Pons (tissue), 1 donor: ENCODE measurements at regions not wholly inside any gene's neighbourhood (a gene's known extent, or its start where the extent isn't known, plus 50 kb on each side); places are given as distances from the start of the nearest gene placed in this dataset.
A peak's percentile ranks its signal among the peaks of the same experiment; 100 is the strongest.

Source experiments
- DNase-seq: peaks from one replicate; pipeline ENCODE4 v3.0.0-alpha.2; 2016; ENCODE audit warnings: low spot score

DNA sequence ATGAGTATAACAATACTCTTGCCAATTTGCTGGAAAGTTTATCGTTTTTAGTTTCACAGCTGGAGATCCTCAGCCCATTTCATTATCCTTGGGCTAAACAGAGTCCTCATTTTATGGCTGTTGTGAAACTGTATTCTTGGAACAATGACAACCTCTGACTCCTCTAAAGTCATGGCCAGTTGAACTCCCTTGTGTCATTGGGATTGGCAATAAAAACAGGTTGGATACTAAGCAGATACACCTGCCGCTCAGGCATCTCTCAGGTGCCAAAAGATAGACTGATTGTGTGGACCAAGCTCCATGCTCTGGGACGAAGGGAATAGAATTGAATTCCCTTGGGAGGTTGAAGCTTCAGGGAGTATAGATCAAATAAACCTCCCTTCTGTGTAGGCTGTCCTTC lies 182.2 kb downstream of the WDR11 start:
- DNase-seq: peak; percentile 19

GRCh38 chr10:121036431-121036830 lies 185.3 kb downstream of the WDR11 start:
- peak; percentile 53 for DNase-seq

DNA sequence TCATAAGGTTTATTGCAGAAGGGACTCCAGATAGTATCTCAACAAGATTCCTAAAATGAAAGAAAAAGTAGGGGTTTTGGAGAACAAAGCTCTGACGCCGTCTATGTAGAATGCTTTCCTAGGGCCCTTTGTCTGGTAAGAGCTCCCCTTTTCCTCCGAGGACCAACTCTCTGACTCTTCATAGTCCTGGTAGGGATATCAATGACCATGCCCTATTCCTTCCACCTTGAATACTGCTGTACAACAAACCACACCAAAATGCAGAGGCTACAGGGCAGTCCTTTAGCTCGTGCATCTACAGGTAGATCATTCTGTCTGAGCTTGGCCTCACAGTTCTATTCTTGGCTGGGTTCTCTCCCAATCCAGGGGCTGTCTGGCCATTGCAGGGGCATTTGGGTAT lies 190.3 kb downstream of the WDR11 start:
- DNase-seq: no peak

DNA sequence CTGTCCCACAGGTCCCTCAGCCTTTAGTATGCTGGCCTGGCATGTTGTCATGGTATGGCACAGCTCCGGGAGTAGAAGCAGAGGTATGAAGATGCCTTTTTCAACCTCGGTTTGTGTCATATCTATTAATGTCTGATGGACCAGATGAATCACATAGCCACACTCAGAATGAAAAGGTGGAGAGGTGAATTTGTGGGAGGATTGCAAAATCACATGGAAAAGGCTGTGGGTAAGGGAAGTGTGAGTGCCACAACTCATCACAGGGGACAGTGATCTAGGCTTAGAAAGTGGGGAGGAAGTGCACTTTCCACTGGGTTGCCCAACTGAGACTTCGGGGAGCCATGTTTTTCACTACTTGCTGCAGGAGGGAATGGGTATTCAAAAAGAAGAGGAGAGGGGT lies 190.7 kb downstream of the WDR11 start:
- no peak for DNase-seq

- no peak for DNase-seq
Measured at GRCh38 chr10:121042342-121042741, 191.2 kb downstream of the WDR11 start.

GRCh38 chr10:121043124-121043849 lies 192.1 kb downstream of the WDR11 start:
- DNase-seq: peak; percentile 75

DNA sequence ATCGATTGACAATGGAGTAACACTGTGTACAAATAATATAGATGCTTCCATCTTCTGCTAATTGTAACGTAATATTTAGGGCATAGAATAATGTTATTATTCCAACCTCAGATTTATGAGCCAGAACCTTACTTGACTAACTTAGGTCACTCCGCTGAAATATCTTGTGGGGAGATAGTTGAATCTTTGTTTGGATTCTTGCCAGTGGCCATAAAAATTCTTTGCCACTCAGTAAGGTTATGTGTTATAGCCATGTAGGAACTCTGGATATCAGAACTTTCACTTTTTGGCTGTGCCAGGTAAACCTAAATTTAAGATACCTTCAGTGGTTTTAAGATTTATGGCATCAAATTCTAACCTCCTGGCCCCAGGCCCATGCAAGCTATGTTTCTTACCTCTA lies 197.6 kb downstream of the WDR11 start:
- no peak for DNase-seq

DNA sequence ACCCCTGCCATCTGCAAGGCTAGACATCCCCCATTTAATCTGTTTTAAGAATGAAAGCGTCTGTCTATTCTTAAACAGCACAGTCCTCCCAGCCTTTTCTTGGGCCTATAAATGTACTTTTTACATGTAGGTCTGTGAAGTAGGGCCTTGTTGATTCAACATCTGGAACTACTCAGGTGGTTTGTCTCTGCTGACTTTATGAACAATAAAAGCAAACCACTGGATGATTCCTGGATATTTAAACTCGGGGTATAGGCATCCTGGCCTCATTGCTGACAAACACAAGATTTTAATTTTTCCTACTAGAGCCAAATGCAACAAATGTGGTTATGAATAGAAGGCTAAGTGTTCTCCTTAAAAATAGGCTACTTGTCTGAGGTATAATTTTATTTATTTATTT lies 198.3 kb downstream of the WDR11 start:
- no peak for DNase-seq

DNA sequence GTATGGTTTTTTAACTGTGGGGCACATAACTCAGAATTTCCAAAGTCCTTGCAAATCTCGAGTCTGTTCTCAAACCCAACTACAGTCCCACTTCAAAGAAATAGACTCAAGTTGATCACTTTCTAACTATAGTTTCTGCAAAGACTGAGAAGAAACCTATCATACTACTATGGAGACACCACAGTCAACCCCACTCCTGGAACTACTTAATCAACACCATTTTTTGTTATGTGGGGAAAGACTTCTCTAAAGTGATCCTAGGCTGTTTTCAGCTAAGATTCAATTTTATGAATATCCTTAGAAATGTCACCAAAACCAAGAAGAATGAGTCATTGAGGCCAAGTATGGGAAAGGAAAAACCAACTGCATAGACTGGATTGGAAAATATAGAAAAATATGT lies 198.8 kb downstream of the WDR11 start:
- DNase-seq: no peak

DNA sequence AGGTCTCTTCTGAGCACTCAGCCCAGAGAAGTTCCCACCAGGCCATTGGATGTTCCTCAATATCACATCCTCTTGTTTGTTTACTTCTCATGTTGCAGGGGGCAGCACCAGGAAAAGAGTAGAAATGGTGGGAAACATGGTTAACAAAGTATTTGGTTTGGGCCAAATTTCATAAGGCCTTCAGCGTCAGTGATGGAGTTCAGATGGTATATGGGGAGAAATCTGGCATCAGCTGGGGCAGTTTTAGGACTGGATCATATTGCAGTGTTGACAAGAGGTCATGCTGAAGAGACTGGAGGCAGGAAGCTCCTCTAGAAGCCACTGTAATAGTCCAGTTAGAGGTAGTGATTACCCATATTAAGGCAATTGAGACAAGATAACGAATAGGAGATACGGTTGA lies 200.0 kb downstream of the WDR11 start:
- DNase-seq: no peak

DNA sequence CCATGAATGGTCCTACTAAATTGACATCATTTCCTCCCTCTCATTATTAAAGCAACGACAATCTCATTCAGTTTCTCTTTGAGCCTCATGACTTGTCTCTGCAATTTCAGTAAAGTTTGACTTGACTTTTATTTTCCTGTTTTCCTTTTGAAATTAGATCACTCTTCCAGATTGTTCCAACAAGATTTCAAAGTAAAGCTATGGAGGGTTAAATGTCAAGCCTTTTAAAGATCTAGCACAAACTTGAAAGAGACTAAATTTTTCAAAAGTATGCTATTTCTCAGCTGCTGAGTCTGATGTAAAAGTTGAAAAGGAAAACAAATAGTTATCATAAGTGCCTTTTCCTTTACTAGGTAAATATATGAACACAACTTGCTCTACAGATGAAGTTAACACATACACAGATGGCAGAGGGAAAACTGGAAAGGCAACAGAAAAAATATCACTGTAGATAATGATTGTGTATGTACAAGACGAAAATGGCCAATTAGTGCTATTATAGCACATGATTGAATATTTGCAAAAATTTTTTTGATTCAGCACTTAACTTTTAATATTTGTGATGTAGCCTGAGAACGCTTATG lies 200.6 kb downstream of the WDR11 start:
- DNase-seq: no peak

GRCh38 chr10:121053151-121053550 lies 202.0 kb downstream of the WDR11 start:
- DNase-seq: no peak

- no peak for DNase-seq
Measured at GRCh38 chr10:121054874-121055273, 203.7 kb downstream of the WDR11 start.

DNA sequence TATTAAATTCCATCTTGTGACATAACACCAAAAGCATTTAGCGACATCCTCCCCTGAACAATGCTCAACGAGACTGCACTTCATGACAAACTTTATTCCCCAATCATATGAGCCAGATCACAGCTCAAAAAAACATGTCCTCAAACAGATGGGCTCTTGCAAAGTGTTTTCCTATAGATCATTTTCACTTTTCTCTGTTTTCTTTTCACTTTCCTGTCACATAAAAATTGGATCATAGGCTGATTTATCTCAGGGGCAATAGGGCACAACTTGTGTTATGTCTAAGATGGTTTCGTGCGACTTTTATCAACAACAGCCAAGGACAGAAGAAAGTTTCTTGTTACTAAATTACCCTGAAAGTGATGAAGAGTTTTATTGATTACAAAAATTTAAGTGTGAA lies 206.1 kb downstream of the WDR11 start:
- DNase-seq: no peak

DNA sequence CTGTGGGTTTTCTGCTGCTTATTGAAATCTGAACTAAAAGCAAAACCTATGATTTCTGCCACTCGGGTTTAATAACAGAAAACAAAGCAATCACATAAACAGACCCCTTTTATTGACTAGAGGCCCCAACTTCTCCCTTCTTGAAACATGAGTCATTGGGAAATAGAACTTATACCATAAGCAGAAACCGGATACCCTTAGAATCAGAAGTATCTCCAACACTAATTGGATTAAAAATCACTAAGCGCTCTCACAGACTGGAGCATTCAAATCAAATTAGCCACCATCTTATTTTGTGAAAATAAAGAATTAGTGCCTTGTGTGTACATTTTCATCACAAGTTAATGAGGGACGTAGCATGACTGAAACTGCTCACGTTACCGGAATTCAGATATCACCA lies 206.9 kb downstream of the WDR11 start:
- no peak for DNase-seq

DNA sequence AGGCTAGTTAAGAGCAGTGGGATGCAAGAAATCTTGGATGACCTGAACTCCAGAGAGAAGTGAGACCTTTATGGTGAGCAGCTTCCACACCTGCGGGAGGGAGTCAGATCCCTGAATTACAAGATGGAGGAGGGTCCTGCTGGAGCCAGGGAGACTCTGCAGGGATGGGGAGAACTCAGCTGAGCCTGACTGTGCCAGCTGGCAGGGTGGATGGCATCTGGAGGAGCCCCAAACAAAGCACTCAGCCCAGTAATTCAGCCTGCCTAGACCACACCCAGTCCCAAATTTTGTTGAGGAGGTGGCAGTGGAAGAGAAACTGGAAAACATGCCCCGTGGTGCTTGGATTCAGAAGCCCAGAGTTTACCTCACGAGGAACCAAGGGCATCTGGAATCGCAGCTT lies 208.2 kb downstream of the WDR11 start:
- DNase-seq: no peak

GRCh38 chr10:121062115-121062514 lies 211.0 kb downstream of the WDR11 start:
- DNase-seq: peak; percentile 23

DNA sequence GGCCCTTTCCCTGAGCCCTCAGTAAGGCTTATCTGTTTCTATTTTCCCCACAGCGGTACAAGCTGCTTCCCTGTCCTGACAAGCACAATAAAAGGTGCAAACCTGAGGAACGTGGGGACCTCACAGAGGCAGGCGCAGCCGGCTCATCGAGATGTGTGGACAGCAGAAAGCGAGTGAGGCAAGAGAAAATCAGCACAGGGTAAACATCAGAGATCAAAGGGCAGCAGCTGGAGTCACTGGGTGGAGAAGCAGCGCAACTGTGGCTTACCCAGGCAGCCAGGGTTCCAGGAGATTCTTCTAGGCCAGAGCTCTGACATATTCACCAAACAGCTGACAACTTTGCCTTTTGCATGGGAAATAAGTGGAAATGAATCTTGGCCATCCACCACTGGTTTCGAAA lies 212.6 kb downstream of the WDR11 start:
- DNase-seq: no peak

DNA sequence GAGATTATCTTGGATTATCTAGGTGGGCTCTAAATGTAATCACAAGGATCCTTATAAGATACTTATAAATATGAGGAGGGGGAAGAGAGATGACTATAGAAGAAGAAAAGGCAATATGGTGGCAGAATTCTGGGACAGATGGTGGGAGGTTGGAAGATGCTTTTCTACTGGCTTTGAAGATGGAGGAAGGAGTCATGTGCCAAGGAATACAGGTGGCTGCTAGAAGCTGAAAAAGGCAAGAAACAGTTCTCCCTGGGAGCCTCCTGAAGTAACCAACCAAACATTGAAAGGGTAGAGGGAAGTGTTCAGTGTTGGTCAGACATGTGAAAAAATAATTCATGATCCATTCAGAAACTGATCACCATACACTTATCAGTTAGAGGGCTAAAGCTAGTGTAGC lies 213.3 kb downstream of the WDR11 start:
- DNase-seq: no peak

DNA sequence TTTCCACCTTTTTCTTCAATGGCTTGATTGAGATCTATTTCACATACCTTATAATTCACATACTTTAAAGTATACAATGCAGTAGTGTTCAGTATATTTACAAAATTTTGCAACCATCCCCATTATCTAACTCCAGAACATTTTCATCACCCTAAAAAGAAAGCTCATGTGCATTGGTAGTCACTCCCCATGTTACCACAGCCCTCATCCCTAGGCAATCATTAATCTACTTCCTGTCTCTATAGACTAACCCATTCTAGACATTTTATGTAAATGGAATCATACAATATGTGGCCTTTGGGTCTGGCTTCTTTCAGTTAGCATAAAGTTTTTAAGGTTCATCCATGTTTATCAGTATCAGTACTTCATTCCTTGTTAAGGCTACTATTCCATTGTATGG lies 214.2 kb downstream of the WDR11 start:
- no peak for DNase-seq

- peak; percentile 55 for DNase-seq
Measured at GRCh38 chr10:121069061-121069850, 218.1 kb downstream of the WDR11 start.

DNA sequence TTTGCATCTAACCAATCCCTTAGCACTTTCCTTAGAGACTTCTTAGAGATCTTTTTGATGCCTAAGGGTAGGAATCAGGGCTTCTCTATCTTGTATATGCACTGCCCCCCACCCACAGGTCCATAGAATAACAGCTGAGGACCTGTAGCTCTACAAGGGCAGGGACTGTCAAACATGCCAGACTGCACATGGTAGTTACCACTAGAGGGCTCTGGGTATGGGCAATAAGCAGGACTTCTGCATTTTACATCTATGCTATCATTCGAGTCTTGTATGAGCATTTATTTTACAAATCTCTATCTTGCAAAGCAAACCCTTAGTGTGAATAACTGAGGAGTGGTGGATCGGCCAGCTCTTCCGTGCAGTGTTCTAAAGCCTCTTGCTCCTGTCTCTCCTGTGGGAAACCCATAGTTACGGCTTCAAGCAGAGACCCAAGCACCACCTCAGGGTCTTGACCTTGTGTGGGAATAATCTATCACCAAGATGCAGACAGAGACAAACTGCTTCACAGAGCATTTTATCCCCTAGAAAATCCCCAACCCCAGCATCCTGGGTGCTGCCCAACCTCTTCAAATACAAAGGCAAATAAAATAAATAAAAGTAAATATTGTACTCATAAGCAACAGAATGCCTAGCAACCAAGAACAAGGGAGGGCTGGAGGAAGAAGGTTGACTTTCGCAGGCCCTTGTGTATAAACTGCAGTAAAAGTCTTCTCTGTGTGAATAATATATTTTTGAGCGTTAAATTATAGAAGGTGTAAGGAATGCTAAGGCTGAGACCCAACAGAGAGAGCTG lies 219.3 kb downstream of the WDR11 start:
- DNase-seq: no peak

- no peak for DNase-seq
Measured at GRCh38 chr10:121071901-121072300, 220.7 kb downstream of the WDR11 start.
